ENCODE measurements at regions not wholly inside any gene's neighbourhood (a gene's known extent, or its start where the extent isn't known, plus 50 kb on each side); places are given as distances from the start of the nearest gene placed in this dataset.

DNA sequence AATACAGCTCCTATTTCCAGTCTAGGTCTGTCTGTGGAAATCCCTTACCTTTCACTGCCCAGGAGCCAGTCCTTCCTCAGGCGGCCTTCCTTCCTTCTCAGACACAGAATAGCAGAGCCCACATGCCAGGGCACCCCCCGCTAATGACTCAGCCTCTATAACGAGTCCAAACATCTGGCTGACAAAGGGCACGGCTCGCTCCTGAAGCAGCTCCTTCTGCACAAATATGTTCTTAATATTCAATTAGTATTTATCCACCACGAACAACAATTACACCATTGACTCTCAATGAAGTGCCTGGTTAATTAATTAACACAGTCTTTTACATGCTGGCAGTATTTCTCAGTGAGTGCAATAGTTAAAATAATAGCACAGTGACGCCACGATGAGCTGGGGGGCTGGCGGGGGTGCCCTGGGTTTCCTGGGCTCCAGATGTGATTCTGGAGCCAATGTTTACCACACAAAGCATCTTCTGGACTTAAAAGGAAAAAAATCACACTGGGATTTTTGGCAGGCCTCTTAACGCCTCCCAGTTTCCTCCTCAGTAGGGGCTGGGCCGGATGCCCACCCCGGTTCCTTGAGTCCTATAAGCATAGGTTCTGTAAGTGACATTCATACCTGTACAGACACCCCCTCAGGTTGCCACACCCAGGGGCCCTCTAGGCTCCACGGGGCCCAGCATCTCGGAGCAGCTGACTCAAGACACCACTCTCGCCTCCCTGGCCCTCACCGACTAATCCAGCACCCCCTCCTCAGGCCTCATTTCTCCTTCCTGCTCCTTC is 158.6 kb upstream of the MLN start:
- TF ChIP-seq, protein P1, sequence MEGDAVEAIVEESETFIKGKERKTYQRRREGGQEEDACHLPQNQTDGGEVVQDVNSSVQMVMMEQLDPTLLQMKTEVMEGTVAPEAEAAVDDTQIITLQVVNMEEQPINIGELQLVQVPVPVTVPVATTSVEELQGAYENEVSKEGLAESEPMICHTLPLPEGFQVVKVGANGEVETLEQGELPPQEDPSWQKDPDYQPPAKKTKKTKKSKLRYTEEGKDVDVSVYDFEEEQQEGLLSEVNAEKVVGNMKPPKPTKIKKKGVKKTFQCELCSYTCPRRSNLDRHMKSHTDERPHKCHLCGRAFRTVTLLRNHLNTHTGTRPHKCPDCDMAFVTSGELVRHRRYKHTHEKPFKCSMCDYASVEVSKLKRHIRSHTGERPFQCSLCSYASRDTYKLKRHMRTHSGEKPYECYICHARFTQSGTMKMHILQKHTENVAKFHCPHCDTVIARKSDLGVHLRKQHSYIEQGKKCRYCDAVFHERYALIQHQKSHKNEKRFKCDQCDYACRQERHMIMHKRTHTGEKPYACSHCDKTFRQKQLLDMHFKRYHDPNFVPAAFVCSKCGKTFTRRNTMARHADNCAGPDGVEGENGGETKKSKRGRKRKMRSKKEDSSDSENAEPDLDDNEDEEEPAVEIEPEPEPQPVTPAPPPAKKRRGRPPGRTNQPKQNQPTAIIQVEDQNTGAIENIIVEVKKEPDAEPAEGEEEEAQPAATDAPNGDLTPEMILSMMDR (IDR thresholded peaks at IDR 0.05), result no peak
- TF ChIP-seq POLR2A (IDR thresholded peaks at IDR 0.05), result no peak

Data from adrenal gland (tissue), 5 donors.